K562 (cell line): ENCODE measurements at regions not wholly inside any gene's neighbourhood (a gene's known extent, or its start where the extent isn't known, plus 50 kb on each side); places are given as distances from the start of the nearest gene placed in this dataset.

Experiments used
- ATF6 ChIP-seq: sonication (generic); formaldehyde crosslinking; IDR thresholded peaks from 2 replicates; pipeline ENCODE4 v1.4.0; 2020; ENCODE audit warnings: mild to moderate bottlenecking, missing genetic modification reagents
- CBX5 ChIP-seq: IDR thresholded peaks from 2 replicates; pipeline ENCODE4 v1.6.1; 2014; ENCODE audit warnings: low read depth, borderline replicate concordance
- CREB5 ChIP-seq: fragments of 250-450 bp; sonication (Bioruptor Pico); IDR thresholded peaks from 2 replicates; pipeline ENCODE4 v1.5.0; 2020; ENCODE audit warnings: mild to moderate bottlenecking
- GTF2F1 ChIP-seq: IDR thresholded peaks from 2 replicates; pipeline ENCODE4 v1.6.1; 2011; ENCODE audit warnings: low read depth, low read length, improper control_type of control experiment
- ILF3 ChIP-seq: fragments of 450-650 bp; IDR thresholded peaks from 2 replicates; pipeline ENCODE4 v1.6.1; 2018; ENCODE audit warnings: antibody characterized with exemption, mild to moderate bottlenecking, moderate library complexity, borderline replicate concordance
- TRIM24 ChIP-seq, 2 experiments: fragments of 450-650 bp; IDR thresholded peaks; 2 replicates each; pipeline ENCODE4 v1.6.1; 2016
- TRIM28 ChIP-seq: fragments of 450-650 bp; IDR thresholded peaks from 2 replicates; pipeline ENCODE4 v1.6.1; 2017
- ZNF384 ChIP-seq: IDR thresholded peaks from 2 replicates; pipeline ENCODE4 v1.6.1; 2012; ENCODE audit warnings: low read depth, low read length, improper control_type of control experiment
- microRNA counts: library from miRNA; unstranded; fragments of <30 nt; microRNA quantifications from one replicate; lab custom pipeline; 2016
- microRNA-seq: library from miRNA; unstranded; fragments of <30 nt; microRNA quantifications from one replicate; pipeline ENCODE4, GENCODE V29; 2018; ENCODE audit warnings: borderline microRNAs expressed
- small RNA-seq: library from RNA; depleted of rRNA; stranded (forward); fragments of <200 nt; gene quantifications from one replicate; pipeline ENCODE3, GENCODE V24; 2014

- TF ChIP-seq ILF3 (no peak), ATF6 (CRISPR knock-in tag) (no peak), CREB5 (no peak), TRIM24 (IDR thresholded peaks at IDR 0.05) (peak; percentile 76 to 80; a peak in 3 of 4 replicates), CBX5 (0 out of 2 replicates have a peak, but pooled peaks have one; percentile 40), GTF2F1 (no peak), ZNF384 (peak; percentile 89), TRIM28 (peak; percentile 79; the same call in 1 of the 2 replicates)
- TF ChIP-seq, all 486 proteins: peak for 7
Measured at GRCh38 chr9:94207781-94208180, 51.3 kb upstream of the ZNF169 start (continued).

MicroRNAs encoded in the stretch of these regions (microRNA counts, 767-probe panel; counts per million panel counts)
- microRNA hsa-let-7d-5p (lab: Ali Mortazavi, UCI) (2,572 counts per million, percentile 63 among the panel's probes with 10 or more counts), microRNA hsa-let-7f-5p (lab: Ali Mortazavi, UCI) (3,992 counts per million, percentile 81 among the panel's probes with 10 or more counts)

Small RNAs in the stretch of these regions (microRNA-seq; reads per million reads assigned to microRNA genes)
- gene MIRLET7A1 = 14.9 reads per million, percentile 61 among the genes with 10 or more reads in this experiment
- 9.6 reads per million, percentile 55 among the genes with 10 or more reads in this experiment for gene MIRLET7D
- gene MIRLET7F1 = 4.8 reads per million, percentile 45 among the genes with 10 or more reads in this experiment

Small RNAs in the stretch of these regions (small RNA-seq; reads per million reads assigned to genes)
- gene MIRLET7A1 (1.2 reads per million, percentile 65 among the genes with 10 or more reads in this experiment), gene MIRLET7D (1.0 reads per million, percentile 60 among the genes with 10 or more reads in this experiment), gene MIRLET7F1 (1.5 reads per million, percentile 74 among the genes with 10 or more reads in this experiment)
